ENCODE measurements at regions not wholly inside any gene's neighbourhood (a gene's known extent, or its start where the extent isn't known, plus 50 kb on each side); places are given as distances from the start of the nearest gene placed in this dataset.

DNA sequence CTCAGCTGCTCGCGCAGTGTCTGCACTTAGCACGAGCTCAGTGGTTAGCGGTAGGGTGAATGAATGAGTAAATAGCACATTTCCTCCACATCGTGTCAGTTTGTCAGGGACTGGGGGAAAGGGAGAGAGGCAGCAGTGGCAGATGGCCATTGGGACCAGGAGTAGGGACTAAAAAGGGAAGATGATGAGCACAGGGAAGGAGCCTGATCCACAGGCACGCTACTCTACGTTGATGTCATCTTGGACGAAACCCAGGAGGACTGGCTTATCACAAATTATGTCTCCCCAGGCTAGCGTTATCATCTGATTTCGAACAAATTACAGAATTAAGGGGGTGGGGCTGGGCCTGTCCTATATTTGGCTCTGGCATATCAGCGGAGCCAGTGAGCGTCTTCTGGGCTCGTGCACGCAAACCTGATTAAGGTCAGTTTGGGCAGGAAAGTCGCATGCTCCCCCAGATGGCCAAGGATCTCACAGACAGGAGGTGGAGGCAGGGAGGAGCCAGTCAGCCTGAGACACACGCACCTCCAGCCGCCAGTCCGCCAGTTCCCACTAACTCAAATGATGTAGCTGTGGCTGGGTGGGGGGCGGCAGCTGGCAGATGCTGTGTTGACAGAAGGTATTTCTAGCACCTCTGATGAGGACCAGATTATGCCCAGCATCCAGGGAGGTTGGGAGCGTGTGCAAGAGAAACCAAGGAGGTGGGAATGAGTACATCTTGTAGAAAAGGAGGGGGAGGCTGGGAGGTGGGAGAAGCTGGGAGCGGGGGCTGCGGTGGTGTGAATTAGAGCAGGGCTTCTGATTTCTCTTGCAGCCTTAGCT, 97.4 kb upstream of the PRDM11 start:
- Histone ChIP-seq H3K27me3 (ENCODE audit: control insufficient read depth, insufficient read depth, low read length) (no peaks in the 10 kb centered on the region), H3K27ac (ENCODE audit: low read depth in 2 of 2, low read length in 2 of 2) (peak overlapping the region; percentile 45 to 65), H3K36me3 (ENCODE audit: control insufficient read depth in 2 of 3, insufficient read depth in 3 of 3, low read length in 3 of 3) (no peaks in the 10 kb centered on the region), H3K4me3 (ENCODE audit: low read length in 3 of 3) (no peak overlapping the region), H3K9me3 (ENCODE audit: control insufficient read depth in 2 of 3, insufficient read depth in 1 of 3, low read length in 3 of 3) (no peaks in the 10 kb centered on the region), H3K4me1 (ENCODE audit: control insufficient read depth in 2 of 3, insufficient read depth in 2 of 3, low read depth in 1 of 3, low read length in 3 of 3) (peaks cover 0 to 8% (median 4%) of the 10 kb centered on the region in 3 donors), H3K9ac (ENCODE audit: low read length in 3 of 3) (no peak overlapping the region)
- intact Hi-C loops (cut with DNase I), result no loop called here
- TF ChIP-seq, protein P1, sequence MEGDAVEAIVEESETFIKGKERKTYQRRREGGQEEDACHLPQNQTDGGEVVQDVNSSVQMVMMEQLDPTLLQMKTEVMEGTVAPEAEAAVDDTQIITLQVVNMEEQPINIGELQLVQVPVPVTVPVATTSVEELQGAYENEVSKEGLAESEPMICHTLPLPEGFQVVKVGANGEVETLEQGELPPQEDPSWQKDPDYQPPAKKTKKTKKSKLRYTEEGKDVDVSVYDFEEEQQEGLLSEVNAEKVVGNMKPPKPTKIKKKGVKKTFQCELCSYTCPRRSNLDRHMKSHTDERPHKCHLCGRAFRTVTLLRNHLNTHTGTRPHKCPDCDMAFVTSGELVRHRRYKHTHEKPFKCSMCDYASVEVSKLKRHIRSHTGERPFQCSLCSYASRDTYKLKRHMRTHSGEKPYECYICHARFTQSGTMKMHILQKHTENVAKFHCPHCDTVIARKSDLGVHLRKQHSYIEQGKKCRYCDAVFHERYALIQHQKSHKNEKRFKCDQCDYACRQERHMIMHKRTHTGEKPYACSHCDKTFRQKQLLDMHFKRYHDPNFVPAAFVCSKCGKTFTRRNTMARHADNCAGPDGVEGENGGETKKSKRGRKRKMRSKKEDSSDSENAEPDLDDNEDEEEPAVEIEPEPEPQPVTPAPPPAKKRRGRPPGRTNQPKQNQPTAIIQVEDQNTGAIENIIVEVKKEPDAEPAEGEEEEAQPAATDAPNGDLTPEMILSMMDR (IDR thresholded peaks at IDR 0.05; ENCODE audit: borderline replicate concordance, extremely low read depth, insufficient read depth), result no peak
- no peak for FAIRE-seq
- peak in 1 of 5 donors; percentile 30 for DNase-seq

DNA sequence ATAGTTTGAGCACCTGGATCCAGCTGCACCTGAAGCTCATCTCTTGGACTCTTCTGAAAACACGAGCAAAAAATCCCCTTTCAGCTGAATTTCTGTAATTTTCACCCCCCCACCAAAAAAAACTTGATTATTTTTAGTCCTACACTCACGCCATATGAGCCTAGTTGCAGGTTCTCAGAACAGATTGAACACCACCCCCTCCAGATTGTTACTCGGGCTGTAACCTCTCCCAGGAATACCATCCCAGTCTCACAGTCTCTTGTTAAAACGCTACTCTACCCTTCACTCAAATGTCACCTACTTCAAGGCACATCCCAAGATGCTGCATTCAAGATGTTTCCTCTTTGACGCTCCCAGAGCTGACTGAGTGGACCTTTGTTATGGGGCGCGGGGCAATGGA, 96.3 kb upstream of the PRDM11 start:
- peaks cover 0 to 8% (median 4%) of the 10 kb centered on the region in 3 donors for H3K4me1 ChIP-seq (ENCODE audit: control insufficient read depth in 2 of 3, insufficient read depth in 2 of 3, low read depth in 1 of 3, low read length in 3 of 3)

DNA sequence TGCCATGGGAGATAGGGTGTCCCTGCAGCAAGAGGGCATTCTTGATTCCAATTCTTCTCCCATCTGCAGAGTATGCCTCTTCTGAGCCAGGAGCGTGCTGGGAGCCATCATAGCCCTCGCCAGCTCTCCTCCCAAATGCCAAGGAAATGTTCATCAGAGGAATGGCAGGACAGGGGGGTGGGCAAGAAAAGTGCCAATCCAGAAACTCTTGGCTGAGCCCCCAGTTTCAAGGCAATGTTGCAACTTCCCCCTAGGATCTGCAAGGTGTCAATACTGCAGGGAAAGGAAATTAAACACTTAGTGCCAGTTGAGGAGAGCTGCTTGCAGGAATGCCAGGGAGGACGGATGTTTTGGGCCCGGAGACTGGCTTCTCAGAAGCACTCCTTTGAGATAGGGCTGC, 94.8 kb upstream of the PRDM11 start:
- TF ChIP-seq, protein P1 (IDR thresholded peaks at IDR 0.05; ENCODE audit: borderline replicate concordance, extremely low read depth, insufficient read depth), result no peak
- no peak for FAIRE-seq
- Histone ChIP-seq H3K9me3 (ENCODE audit: control insufficient read depth in 2 of 3, insufficient read depth in 1 of 3, low read length in 3 of 3) (no peaks in the 10 kb centered on the region), H3K4me1 (ENCODE audit: control insufficient read depth in 2 of 3, insufficient read depth in 2 of 3, low read depth in 1 of 3, low read length in 3 of 3) (peaks cover 0 to 7% (median 0%) of the 10 kb centered on the region in 3 donors), H3K9ac (ENCODE audit: low read length in 3 of 3) (no peak overlapping the region), H3K27ac (ENCODE audit: low read depth in 2 of 2, low read length in 2 of 2) (no peak overlapping the region), H3K4me3 (ENCODE audit: low read length in 3 of 3) (no peak overlapping the region), H3K36me3 (ENCODE audit: control insufficient read depth in 2 of 3, insufficient read depth in 3 of 3, low read length in 3 of 3) (no peaks in the 10 kb centered on the region), H3K27me3 (ENCODE audit: control insufficient read depth, insufficient read depth, low read length) (no peaks in the 10 kb centered on the region)
- no peak for DNase-seq
- intact Hi-C loops (cut with DNase I), result no loop called here

More for the DNA sequence above, 96.3 kb upstream of the PRDM11 start:
- no peak overlapping the region for H3K9ac ChIP-seq (ENCODE audit: low read length in 3 of 3)
- no peak overlapping the region for H3K27ac ChIP-seq (ENCODE audit: low read depth in 2 of 2, low read length in 2 of 2)
- no peak overlapping the region for H3K4me3 ChIP-seq (ENCODE audit: low read length in 3 of 3)
- no peaks in the 10 kb centered on the region for H3K9me3 ChIP-seq (ENCODE audit: control insufficient read depth in 2 of 3, insufficient read depth in 1 of 3, low read length in 3 of 3)
- TF ChIP-seq, protein P1 (IDR thresholded peaks at IDR 0.05; ENCODE audit: borderline replicate concordance, extremely low read depth, insufficient read depth), result no peak
- intact Hi-C loops (cut with DNase I), result no loop called here
- no peak for DNase-seq
- no peaks in the 10 kb centered on the region for H3K27me3 ChIP-seq (ENCODE audit: control insufficient read depth, insufficient read depth, low read length)
- FAIRE-seq, result no peak
- no peaks in the 10 kb centered on the region for H3K36me3 ChIP-seq (ENCODE audit: control insufficient read depth in 2 of 3, insufficient read depth in 3 of 3, low read length in 3 of 3)
